D721Med (cell line): ENCODE measurements at regions not wholly inside any gene's neighbourhood (a gene's known extent, or its start where the extent isn't known, plus 50 kb on each side); places are given as distances from the start of the nearest gene placed in this dataset.
"Not testable (repeated sequence)": the region's sequence is repeated elsewhere in the genome, so short reads cannot be mapped to it uniquely, and the experiment has no call there.

Experiments
- DNase-seq: peaks from one replicate; pipeline ENCODE4 v3.0.0; 2011; ENCODE audit warnings: low spot score; ENCODE audit not compliant: insufficient read length
- FAIRE-seq: peaks from 2 replicates; lab custom pipeline; 2011; peaks lifted over from hg19 to GRCh38; lab: Jason Lieb, UNC
- TF ChIP-seq, protein P1 (sequence below): IDR thresholded peaks from 2 replicates; pipeline ENCODE4 v1.5.1; 2012; ENCODE audit warnings: mild to moderate bottlenecking, control low read depth; ENCODE audit not compliant: insufficient read depth; ENCODE audit errors: missing control alignments

- no peak for FAIRE-seq
- no peak for DNase-seq
- TF ChIP-seq, protein P1, sequence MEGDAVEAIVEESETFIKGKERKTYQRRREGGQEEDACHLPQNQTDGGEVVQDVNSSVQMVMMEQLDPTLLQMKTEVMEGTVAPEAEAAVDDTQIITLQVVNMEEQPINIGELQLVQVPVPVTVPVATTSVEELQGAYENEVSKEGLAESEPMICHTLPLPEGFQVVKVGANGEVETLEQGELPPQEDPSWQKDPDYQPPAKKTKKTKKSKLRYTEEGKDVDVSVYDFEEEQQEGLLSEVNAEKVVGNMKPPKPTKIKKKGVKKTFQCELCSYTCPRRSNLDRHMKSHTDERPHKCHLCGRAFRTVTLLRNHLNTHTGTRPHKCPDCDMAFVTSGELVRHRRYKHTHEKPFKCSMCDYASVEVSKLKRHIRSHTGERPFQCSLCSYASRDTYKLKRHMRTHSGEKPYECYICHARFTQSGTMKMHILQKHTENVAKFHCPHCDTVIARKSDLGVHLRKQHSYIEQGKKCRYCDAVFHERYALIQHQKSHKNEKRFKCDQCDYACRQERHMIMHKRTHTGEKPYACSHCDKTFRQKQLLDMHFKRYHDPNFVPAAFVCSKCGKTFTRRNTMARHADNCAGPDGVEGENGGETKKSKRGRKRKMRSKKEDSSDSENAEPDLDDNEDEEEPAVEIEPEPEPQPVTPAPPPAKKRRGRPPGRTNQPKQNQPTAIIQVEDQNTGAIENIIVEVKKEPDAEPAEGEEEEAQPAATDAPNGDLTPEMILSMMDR, result no peak
Observed at GRCh38 chr1:222004034-222004433, 262.1 kb upstream of the DUSP10 start.

GRCh38 chr1:222002503-222002902 lies 260.6 kb upstream of the DUSP10 start:
- no peak for DNase-seq
- no peak for FAIRE-seq
- TF ChIP-seq, protein P1, result no peak

GRCh38 chr1:222000131-222000530 lies 258.2 kb upstream of the DUSP10 start:
- TF ChIP-seq, protein P1, result no peak
- FAIRE-seq, result no peak
- DNase-seq, result no peak

- FAIRE-seq (no peak), DNase-seq (no peak)
- TF ChIP-seq, protein P1, result no peak
Observed at GRCh38 chr1:221998781-221999180, 256.9 kb upstream of the DUSP10 start.

DNA sequence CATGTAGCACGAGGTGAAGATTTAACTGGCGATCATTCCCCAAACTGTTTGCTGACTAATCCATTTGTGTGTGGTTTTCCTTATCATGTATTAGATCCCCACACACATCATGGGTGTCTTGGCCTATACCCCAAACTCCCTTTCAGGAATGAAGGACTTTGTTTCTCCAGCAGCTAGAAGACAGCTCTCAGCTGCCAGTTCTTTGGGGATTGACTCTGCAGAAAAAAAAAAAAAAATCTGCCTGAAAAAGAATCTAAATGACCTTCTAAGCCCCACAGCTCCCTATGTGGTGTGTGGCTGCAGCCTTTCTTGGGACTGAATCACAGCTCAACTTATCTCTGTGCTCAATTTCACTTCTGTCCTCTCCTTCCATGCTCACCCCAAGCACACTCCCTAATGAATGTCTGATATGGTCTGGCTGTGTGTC lies 256.3 kb upstream of the DUSP10 start:
- TF ChIP-seq, protein P1, result no peak
- FAIRE-seq (no peak), DNase-seq (no peak)

GRCh38 chr1:221997012-221997411 lies 255.1 kb upstream of the DUSP10 start:
- FAIRE-seq, DNase-seq: not testable (repeated sequence)

DNA sequence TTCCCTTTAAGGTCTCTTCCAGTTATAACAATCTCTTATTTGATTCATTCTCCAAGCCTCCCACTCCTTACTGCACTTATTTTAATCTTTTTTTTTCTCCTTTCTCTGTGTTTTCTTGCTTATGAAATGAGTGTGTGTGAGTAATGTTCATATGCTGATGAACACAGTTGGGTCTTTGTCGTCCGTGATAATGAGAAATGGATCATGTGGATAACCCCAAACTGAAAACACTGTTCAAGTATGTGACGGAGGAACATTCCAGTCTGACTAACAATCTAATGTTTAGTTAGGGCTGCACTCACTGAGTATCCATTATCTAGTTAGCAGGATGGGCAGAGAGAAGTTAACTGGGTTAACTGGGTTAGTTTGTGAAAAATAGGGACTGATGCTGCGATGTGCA lies 253.1 kb upstream of the DUSP10 start:
- TF ChIP-seq, protein P1, result no peak
- DNase-seq (no peak), FAIRE-seq (no peak)

DNA sequence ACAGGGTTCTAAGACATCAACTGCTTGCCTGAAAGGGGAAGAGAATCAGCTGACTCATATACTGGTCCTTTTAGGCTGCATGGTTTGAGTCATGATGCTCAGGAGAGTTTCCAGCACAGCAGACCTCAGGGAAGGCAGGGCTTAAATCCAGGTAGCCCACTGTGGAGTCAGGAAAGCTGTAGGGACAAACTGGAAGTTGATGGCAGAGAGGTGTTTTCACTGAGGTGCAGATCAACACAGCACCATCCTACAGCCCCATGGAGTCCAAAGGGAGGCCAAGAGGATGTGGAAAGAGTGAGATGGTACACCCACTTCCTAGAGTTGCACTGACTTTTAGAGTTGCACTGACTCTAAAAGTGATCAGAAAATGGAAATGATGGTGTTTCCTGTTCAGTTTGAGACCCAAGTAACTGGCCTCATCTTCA lies 252.4 kb upstream of the DUSP10 start:
- DNase-seq (no peak), FAIRE-seq (no peak)
- TF ChIP-seq, protein P1, result no peak
